BLaER1 treated with 17β-estradiol and CSF1 and Interleukin-3, amounts not matched to agents 10 nM and 100 nM (cell line): ENCODE measurements at regions not wholly inside any gene's neighbourhood (a gene's known extent, or its start where the extent isn't known, plus 50 kb on each side); places are given as distances from the start of the nearest gene placed in this dataset.

Source experiments
- H3K27ac ChIP-seq, 11 experiments: shearing (Covaris generic); formaldehyde crosslinking; 2 replicates each; pipeline ENCODE4 v1.8.1; 2022
- H3K27me3 ChIP-seq, 11 experiments: shearing (Covaris generic); formaldehyde crosslinking; 2 replicates each; pipeline ENCODE4 v1.8.1; 2022
- H3K36me3 ChIP-seq, 11 experiments: shearing (Covaris generic); formaldehyde crosslinking; 2 replicates each; pipeline ENCODE4 v1.8.1; 2022
- H3K4me1 ChIP-seq, 10 experiments: shearing (Covaris generic); formaldehyde crosslinking; 2 replicates each; pipeline ENCODE4 v1.8.1; 2022
- H3K4me2 ChIP-seq, 11 experiments: shearing (Covaris generic); formaldehyde crosslinking; 2 replicates each; pipeline ENCODE4 v1.8.1; 2022
- H3K4me3 ChIP-seq, 10 experiments: shearing (Covaris generic); formaldehyde crosslinking; 2 replicates each; pipeline ENCODE4 v1.8.1; 2022
- H3K9ac ChIP-seq, 11 experiments: shearing (Covaris generic); formaldehyde crosslinking; 2 replicates each; pipeline ENCODE4 v1.8.1; 2022
- H3K9me3 ChIP-seq, 11 experiments: shearing (Covaris generic); formaldehyde crosslinking; replicated peaks in 1 of 11; 2 replicates each; pipeline ENCODE4 v1.8.1; 2022
- H4K20me1 ChIP-seq, 11 experiments: shearing (Covaris generic); formaldehyde crosslinking; 2 replicates each; pipeline ENCODE4 v1.8.1; 2022
- Cebpa-rat ChIP-seq, 11 experiments: shearing (Covaris generic); IDR thresholded peaks; 2 replicates each; pipeline ENCODE4 v1.8.1; 2022

DNA sequence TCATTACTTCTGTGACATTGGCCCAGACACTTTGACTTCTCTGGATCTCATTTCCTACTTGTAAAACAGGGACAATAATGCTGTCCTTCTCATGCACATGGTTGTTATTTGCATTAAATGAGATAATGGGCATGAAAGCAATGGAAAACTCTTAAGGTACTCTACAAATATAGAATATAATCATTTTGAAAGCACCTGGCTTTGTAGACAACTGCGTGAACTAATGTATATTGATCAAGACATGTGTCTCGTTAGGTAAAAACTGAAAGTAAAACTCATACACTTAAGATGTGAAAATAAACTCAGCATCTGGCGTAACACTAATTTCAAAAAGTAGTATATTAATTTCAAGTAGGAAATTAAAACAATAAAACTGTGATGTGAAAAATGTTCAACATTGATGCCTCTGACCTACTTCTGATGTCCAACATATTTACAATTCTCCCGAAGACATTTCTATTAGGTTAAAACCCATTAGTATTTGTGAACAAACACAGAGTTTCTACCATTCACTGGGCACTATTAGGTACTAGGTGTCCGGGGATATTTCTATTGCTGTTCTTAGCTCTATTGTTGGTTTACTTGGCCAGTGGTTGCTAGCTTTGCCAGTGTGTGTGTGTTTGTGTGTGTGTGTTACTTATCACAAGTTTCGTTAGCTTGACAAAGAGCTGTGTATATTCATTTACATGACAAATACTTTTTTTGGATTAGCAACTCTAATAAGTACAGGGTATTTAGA lies 220.5 kb downstream of the KCNRG start:
- Histone ChIP-seq H3K4me2 (no peak overlapping the region), H3K27ac (no peak overlapping the region), H3K27me3 (no peaks in the 10 kb centered on the region), H4K20me1 (no peaks in the 10 kb centered on the region), H3K9me3 (peaks cover 30 to 46% (median 36%) of the 10 kb centered on the region in 11 experiments), H3K4me3 (no peak overlapping the region), H3K36me3 (peaks cover 0 to 5% (median 0%) of the 10 kb centered on the region in 11 experiments; a peak in 3 of 22 replicates), H3K9ac (no peak overlapping the region), H3K4me1 (peaks cover 0 to 29% (median 3%) of the 10 kb centered on the region in 10 experiments; a peak in 16 of 20 replicates)
- no peak for TF ChIP-seq Cebpa-rat (IDR thresholded peaks at IDR 0.05)

DNA sequence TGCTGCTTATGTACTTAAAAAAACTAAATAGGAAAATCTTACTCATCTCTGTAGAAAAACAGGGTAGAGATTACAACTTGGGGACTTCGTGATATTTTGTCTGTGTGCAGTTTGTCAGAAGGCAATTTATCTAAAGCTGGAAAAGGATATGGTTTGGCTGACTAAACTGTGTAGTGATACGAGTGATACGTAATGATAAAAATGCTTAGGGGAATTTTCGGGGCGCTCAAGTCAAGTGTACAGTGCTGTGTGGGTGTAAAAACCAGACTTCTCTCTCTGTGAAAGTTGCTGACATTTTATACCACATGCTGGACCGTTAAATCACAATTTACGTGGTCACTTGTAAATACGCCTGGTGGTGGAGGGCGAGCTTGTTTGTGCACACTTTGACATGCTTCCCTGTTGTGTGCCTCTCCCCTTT lies 221.7 kb downstream of the KCNRG start:
- Histone ChIP-seq H4K20me1 (no peaks in the 10 kb centered on the region), H3K27me3 (no peaks in the 10 kb centered on the region), H3K9ac (no peak overlapping the region), H3K4me1 (peaks cover 0 to 21% (median 0%) of the 10 kb centered on the region in 10 experiments; a peak in 2 of 20 replicates), H3K36me3 (peaks cover 0 to 5% (median 0%) of the 10 kb centered on the region in 11 experiments; a peak in 3 of 22 replicates), H3K4me2 (peak overlapping the region in 2 of 11 experiments; percentile 13 to 40; a peak in 2 of 22 replicates), H3K4me3 (no peak overlapping the region), H3K27ac (peak overlapping the region in 1 of 11 experiments; percentile 15; a peak in 1 of 22 replicates), H3K9me3 (peaks cover 27 to 42% (median 31%) of the 10 kb centered on the region in 11 experiments)
- TF ChIP-seq Cebpa-rat (IDR thresholded peaks at IDR 0.05), result no peak

DNA sequence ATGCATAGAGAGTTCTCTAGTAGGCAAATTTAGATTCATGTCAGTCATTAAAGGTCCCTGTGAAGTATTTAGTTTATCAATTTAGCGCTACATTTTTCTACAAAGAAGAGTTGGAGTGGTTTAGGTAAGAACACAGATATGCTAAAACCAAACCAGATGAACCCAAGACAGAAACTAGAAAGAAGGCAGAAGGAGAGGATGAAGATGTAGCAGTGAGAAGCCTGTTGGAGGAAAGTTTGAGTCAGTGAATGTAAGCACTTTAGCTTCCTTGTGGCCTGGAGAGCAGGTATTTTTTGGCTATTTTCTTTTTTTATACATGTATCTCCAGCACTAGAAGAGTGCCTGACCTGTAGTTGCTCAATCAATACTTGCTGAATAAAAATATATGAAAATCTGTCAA lies 223.7 kb downstream of the KCNRG start:
- Histone ChIP-seq H3K27ac (no peak overlapping the region), H3K4me2 (no peak overlapping the region), H3K36me3 (peaks cover 0 to under 1% (median 0%) of the 10 kb centered on the region in 11 experiments; a peak in 1 of 22 replicates), H3K27me3 (no peaks in the 10 kb centered on the region), H3K4me3 (no peak overlapping the region), H3K9me3 (peaks cover 7 to 22% (median 11%) of the 10 kb centered on the region in 11 experiments), H3K9ac (no peak overlapping the region), H3K4me1 (peaks cover 3 to 24% (median 13%) of the 10 kb centered on the region in 10 experiments), H4K20me1 (no peaks in the 10 kb centered on the region)
- TF ChIP-seq Cebpa-rat (IDR thresholded peaks at IDR 0.05), result no peak

DNA sequence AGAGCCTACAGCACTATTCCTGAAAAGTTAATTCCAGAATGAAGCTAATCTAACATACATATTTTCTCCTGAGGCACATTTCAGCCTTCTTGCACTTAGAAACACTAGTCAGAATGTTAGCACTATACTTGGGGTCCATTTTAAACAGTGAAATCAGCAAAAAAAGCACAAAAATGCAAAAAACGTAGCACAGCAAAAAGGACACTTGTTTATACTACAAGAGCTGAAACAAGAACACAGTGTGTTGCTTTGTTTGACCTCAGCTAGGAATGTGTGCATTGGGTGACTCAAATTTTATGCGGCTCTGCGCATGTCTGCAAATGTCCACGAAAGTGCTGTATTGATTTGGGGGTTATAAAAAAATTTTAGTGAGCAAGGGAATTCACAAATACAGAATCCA lies 226.2 kb downstream of the KCNRG start:
- no peak overlapping the region for H3K4me3 ChIP-seq
- H3K4me1 ChIP-seq, result peaks cover 24 to 41% (median 36%) of the 10 kb centered on the region in 10 experiments
- no peak for TF ChIP-seq Cebpa-rat (IDR thresholded peaks at IDR 0.05)
- no peak overlapping the region for H3K4me2 ChIP-seq
- H3K27ac ChIP-seq, result no peak overlapping the region
- peaks cover 4 to 16% (median 8%) of the 10 kb centered on the region in 11 experiments; a peak in 19 of 22 replicates for H3K9me3 ChIP-seq
- H3K9ac ChIP-seq, result no peak overlapping the region
- no peaks in the 10 kb centered on the region for H3K27me3 ChIP-seq
- H4K20me1 ChIP-seq, result no peaks in the 10 kb centered on the region
- H3K36me3 ChIP-seq, result peaks cover 0 to 5% (median 0%) of the 10 kb centered on the region in 11 experiments; a peak in 1 of 22 replicates

DNA sequence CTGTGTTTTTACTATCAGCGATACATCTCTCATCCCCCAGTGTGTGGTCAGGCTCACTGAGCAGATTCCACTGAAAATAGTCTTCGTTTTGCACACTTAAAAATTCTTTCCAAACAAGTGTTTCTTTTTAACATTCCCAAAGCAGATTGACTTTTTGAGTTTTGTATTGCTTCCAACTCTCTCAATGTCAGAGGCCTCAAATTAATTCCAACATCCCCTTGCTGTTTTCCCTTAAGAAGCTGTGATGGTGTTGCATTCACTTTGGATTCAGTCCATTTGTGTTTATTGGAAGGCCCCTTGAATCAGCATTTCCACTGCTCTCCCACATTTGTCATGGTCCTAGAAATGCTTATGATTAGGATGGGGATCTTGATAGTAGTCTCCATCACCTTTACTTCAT lies 228.7 kb downstream of the KCNRG start:
- Histone ChIP-seq H3K4me2 (peak overlapping the region; percentile 43 to 77 (median 67); a peak in 21 of 22 replicates), H3K27ac (peak overlapping the region in 3 of 11 experiments; percentile 41 to 59 (median 44); a peak in 6 of 22 replicates), H3K9me3 (peaks cover 11 to 23% (median 16%) of the 10 kb centered on the region in 11 experiments; a peak in 20 of 22 replicates), H3K4me3 (no peak overlapping the region), H4K20me1 (no peaks in the 10 kb centered on the region), H3K9ac (no peak overlapping the region), H3K27me3 (no peaks in the 10 kb centered on the region), H3K4me1 (peaks cover 30 to 66% (median 50%) of the 10 kb centered on the region in 10 experiments), H3K36me3 (peaks cover 0 to 8% (median 0%) of the 10 kb centered on the region in 11 experiments; a peak in 1 of 22 replicates)
- TF ChIP-seq Cebpa-rat (IDR thresholded peaks at IDR 0.05), result no peak

DNA sequence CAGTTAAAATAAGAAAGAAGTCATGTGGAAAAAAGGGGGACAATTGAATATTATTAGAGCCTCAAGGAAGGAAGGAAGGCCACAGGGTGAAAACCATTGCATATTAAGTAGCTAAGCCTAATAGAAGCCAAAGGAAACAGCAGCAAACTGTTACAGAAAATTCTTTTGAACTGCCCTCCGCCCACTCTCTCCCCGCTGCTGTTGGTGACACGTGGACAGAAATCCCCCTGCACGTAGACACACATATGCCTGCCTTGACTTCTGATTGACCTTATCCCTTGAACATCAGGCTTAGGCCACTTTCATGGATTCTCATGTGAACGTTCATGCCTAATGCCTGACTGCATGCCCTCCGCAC lies 229.1 kb downstream of the KCNRG start:
- Histone ChIP-seq H4K20me1 (no peaks in the 10 kb centered on the region), H3K27ac (peak overlapping the region in 9 of 11 experiments; percentile 23 to 59 (median 43); a peak in 15 of 22 replicates), H3K36me3 (peaks cover 0 to 8% (median 0%) of the 10 kb centered on the region in 11 experiments; a peak in 1 of 22 replicates), H3K4me3 (no peak overlapping the region), H3K4me2 (peak overlapping the region; percentile 43 to 77 (median 67)), H3K27me3 (no peaks in the 10 kb centered on the region), H3K9me3 (peaks cover 11 to 23% (median 16%) of the 10 kb centered on the region in 11 experiments; a peak in 20 of 22 replicates), H3K4me1 (peaks cover 34 to 70% (median 54%) of the 10 kb centered on the region in 10 experiments), H3K9ac (no peak overlapping the region)
- no peak for TF ChIP-seq Cebpa-rat (IDR thresholded peaks at IDR 0.05)

DNA sequence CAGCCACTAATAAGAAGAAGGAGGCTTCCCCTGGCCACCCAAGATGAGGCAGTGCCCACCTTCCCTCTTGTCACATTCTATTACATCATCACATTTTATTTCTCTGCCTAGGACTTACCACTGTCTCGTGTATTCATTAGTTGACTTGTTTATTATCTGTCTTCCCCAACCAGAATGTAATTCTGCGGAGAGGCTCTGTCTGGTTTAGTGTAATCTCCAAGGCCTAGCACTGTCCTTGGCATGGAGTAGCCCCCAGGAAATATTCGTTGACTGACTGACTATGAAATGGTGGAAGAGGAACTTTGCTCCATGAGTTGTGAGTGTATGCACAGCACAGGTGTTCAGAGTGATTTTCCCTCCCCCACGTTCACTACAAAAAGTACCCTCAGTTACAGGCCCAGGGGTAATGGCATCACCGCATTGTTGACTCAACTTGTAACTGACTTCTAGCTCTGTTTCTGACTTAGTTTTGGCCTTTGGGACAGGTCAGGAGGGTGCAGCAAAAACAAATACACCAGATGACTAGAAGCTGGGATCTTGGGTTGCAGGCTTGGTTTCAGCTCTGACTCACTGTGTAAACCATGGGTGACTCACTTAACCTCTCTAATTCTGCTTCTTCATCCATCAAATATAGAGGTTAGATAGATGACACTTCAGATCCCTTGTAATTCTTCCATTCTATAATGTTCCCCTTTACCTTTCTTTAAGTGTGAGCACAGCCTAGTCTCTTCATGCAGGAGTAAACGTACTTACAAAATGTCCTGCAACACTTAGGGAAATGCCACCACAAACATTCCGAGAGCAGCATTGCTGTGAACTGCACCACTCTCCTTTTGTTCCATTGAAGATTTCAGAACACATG lies 229.7 kb downstream of the KCNRG start:
- Histone ChIP-seq H3K4me1 (peaks cover 40 to 76% (median 60%) of the 10 kb centered on the region in 10 experiments), H3K36me3 (peaks cover 0 to 8% (median 0%) of the 10 kb centered on the region in 11 experiments; a peak in 1 of 22 replicates), H4K20me1 (no peaks in the 10 kb centered on the region), H3K4me3 (no peak overlapping the region), H3K9me3 (peaks cover 11 to 23% (median 16%) of the 10 kb centered on the region in 11 experiments; a peak in 20 of 22 replicates), H3K27ac (peak overlapping the region in 9 of 11 experiments; percentile 23 to 59 (median 43); a peak in 17 of 22 replicates), H3K27me3 (no peaks in the 10 kb centered on the region), H3K9ac (0 out of 22 replicates have a peak overlapping the region, but pooled peaks of 1 of the 11 experiments have one; percentile 17), H3K4me2 (peak overlapping the region; percentile 43 to 77 (median 67))
- TF ChIP-seq Cebpa-rat (IDR thresholded peaks at IDR 0.05), result no peak

DNA sequence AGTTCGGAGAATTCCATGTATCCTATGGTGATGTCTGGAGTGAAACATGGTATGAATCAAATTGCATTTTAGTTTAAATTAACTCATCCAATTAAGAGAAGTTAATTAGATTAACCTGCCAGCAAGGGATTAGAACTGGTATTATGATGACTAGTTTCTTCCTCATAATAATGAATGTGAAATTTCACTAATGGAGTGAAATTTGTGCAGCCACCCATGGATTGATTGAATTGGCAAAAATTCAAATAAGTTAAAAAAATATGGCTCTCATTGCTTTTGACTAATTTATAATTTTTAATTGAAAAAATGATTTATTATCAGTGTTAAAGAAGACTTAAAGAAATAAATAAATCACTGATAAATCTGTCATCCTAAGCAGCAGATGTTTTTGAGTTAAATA lies 232.0 kb downstream of the KCNRG start:
- Histone ChIP-seq H3K27ac (peak overlapping the region in 4 of 11 experiments; percentile 37 to 92 (median 48); a peak in 4 of 22 replicates), H3K27me3 (no peaks in the 10 kb centered on the region), H4K20me1 (no peaks in the 10 kb centered on the region), H3K9me3 (peaks cover 11 to 26% (median 19%) of the 10 kb centered on the region in 11 experiments; a peak in 21 of 22 replicates), H3K36me3 (peaks cover 0 to 11% (median 0%) of the 10 kb centered on the region in 11 experiments; a peak in 1 of 22 replicates), H3K4me2 (peak overlapping the region in 1 of 11 experiments; percentile 60; a peak in 2 of 22 replicates), H3K4me3 (no peak overlapping the region; a peak in 1 of 20 replicates), H3K9ac (no peak overlapping the region), H3K4me1 (peaks cover 49 to 92% (median 74%) of the 10 kb centered on the region in 10 experiments)
- TF ChIP-seq Cebpa-rat (IDR thresholded peaks at IDR 0.05), result no peak
